Lower leg skin (tissue), 4 donors: ENCODE measurements at regions not wholly inside any gene's neighbourhood (a gene's known extent, or its start where the extent isn't known, plus 50 kb on each side); places are given as distances from the start of the nearest gene placed in this dataset.

Experiments used
- DNase-seq, 2 donors: peaks; one replicate each; pipeline ENCODE4 v3.0.0-alpha.2; 2019; ENCODE audit warnings: low spot score in 2 of 2
- H3K4me3 ChIP-seq: fragments of 200-600 bp; sonication (generic); 2 replicates; pipeline ENCODE4 v1.5.1; 2017; ENCODE audit warnings: mild to moderate bottlenecking, low read depth; ENCODE audit not compliant: poor library complexity, severe bottlenecking
- CTCF ChIP-seq, 3 donors: fragments of 450-650 bp; IDR thresholded peaks; one replicate each; pipeline ENCODE4 v1.5.1; 2016; ENCODE audit warnings: antibody characterized with exemption in 3 of 3, mild to moderate bottlenecking in 3 of 3, moderate library complexity in 2 of 3
- POLR2A ChIP-seq, 2 donors: fragments of 450-650 bp; IDR thresholded peaks; one replicate each; pipeline ENCODE4 v1.6.1; 2016 to 2017; ENCODE audit warnings: antibody characterized with exemption in 2 of 2, mild to moderate bottlenecking in 1 of 2, moderate library complexity in 1 of 2
- WGBS, 2 donors: methylation state at CpG; one replicate each; pipeline ENCODE4 v1.1.5; 2018; 5-methylcytosine and 5-hydroxymethylcytosine counted together
- intact Hi-C: fragments of 100-400 bp; cut with DNase I; formaldehyde crosslinking; loops from one replicate; pipeline ENCODE4 v1.15.0; 2023; ENCODE audit warnings: low total_unique reads

GRCh38 chr4:14857981-14858380 lies 144.3 kb upstream of the CPEB2 start:
- WGBS, 2 donors = 87 to 92% methylated on average over 3 of the region's 3 CpGs
- intact Hi-C loops = no loop called here
- no peak overlapping the region for H3K4me3 ChIP-seq
- TF ChIP-seq CTCF (IDR thresholded peaks at IDR 0.05) (no peak), POLR2A (IDR thresholded peaks at IDR 0.05) (no peak)
- DNase-seq = no peak

- intact Hi-C loops = no loop called here
- no peak for DNase-seq
- 24 to 43% methylated on average over 22 to 33 of the region's 33 CpGs for WGBS, 2 donors
- TF ChIP-seq CTCF (IDR thresholded peaks at IDR 0.05) = no peak
- no peak for TF ChIP-seq POLR2A (IDR thresholded peaks at IDR 0.05)
- no peak overlapping the region for H3K4me3 ChIP-seq
Measured at GRCh38 chr4:14862891-14863290, 139.4 kb upstream of the CPEB2 start.

- no peak overlapping the region for H3K4me3 ChIP-seq
- TF ChIP-seq POLR2A (IDR thresholded peaks at IDR 0.05) = no peak
- TF ChIP-seq CTCF (IDR thresholded peaks at IDR 0.05) = no peak
- DNase-seq = no peak
- intact Hi-C loops = no loop called here
- WGBS, 2 donors = 60% methylated on average over 16 of the region's 16 CpGs
Measured at GRCh38 chr4:14863418-14864364, 138.6 kb upstream of the CPEB2 start.

- no peak overlapping the region for H3K4me3 ChIP-seq
- intact Hi-C loops = no loop called here
- 56 to 64% methylated on average over 3 of the region's 3 CpGs for WGBS, 2 donors
- no peak for TF ChIP-seq CTCF (IDR thresholded peaks at IDR 0.05)
- TF ChIP-seq POLR2A (IDR thresholded peaks at IDR 0.05) = no peak
- DNase-seq = no peak
Measured at GRCh38 chr4:14864365-14865030, 137.8 kb upstream of the CPEB2 start.

GRCh38 chr4:14865031-14865366 lies 137.3 kb upstream of the CPEB2 start:
- intact Hi-C loops = no loop called here
- no peak for DNase-seq
- TF ChIP-seq CTCF (IDR thresholded peaks at IDR 0.05) (no peak), POLR2A (IDR thresholded peaks at IDR 0.05) (no peak)
- no peak overlapping the region for H3K4me3 ChIP-seq
- WGBS, 2 donors = 79 to 90% methylated on average over 5 of the region's 5 CpGs
